ENCODE measurements at regions not wholly inside any gene's neighbourhood (a gene's known extent, or its start where the extent isn't known, plus 50 kb on each side); places are given as distances from the start of the nearest gene placed in this dataset.

GRCh38 chr17:55571095-55571494, 59.8 kb upstream of the SMIM36 start:
- no peak for ATAC-seq (ENCODE audit: poor library complexity)
- no peaks in the 10 kb centered on the region for H3K9me3 ChIP-seq (ENCODE audit: control insufficient read depth in 1 of 2, insufficient read depth in 1 of 2, low read length in 2 of 2)
- peaks cover 8% of the 10 kb centered on the region for H3K4me1 ChIP-seq (ENCODE audit: insufficient read depth, low read length)
- no peaks in the 10 kb centered on the region for H3K36me3 ChIP-seq (ENCODE audit: insufficient read depth, low read length)
- intact Hi-C loops (cut with DNase I, micrococcal nuclease), result loop anchor here in 1 of 2 experiments (10.0 kb wide), 1 partner anchor 64 kb away; no protein-coding TSS in a partner anchor
- DNase-seq, result no peak
- TF ChIP-seq CTCF (IDR thresholded peaks at IDR 0.05), result no peak
- H3K36me3 Mint-ChIP-seq (ENCODE audit: low read depth), result no peaks in the 10 kb centered on the region
- peaks cover 6% of the 10 kb centered on the region for H3K27me3 Mint-ChIP-seq
- no peaks in the 10 kb centered on the region for H3K4me1 Mint-ChIP-seq (ENCODE audit: low read depth)
- no peak overlapping the region for H3K27ac ChIP-seq (ENCODE audit: low read depth in 1 of 2, low read length in 2 of 2)
- H3K27me3 ChIP-seq (ENCODE audit: control insufficient read depth in 1 of 2, insufficient read depth in 2 of 2, low read length in 2 of 2), result no peaks in the 10 kb centered on the region
- H3K4me3 ChIP-seq (ENCODE audit: low read length), result no peak overlapping the region
- H3K9me3 Mint-ChIP-seq, result no peaks in the 10 kb centered on the region
- CTCF ChIA-PET, result no interaction called here
- POLR2A ChIA-PET, result no interaction called here
- no peak overlapping the region for H3K4me3 Mint-ChIP-seq
- H3K27ac Mint-ChIP-seq, result no peak overlapping the region

GRCh38 chr17:55570391-55570790, 59.1 kb upstream of the SMIM36 start:
- Mint-ChIP-seq H3K4me3 (no peak overlapping the region), H3K9me3 (no peaks in the 10 kb centered on the region), H3K27ac (no peak overlapping the region), H3K4me1 (ENCODE audit: low read depth) (no peaks in the 10 kb centered on the region), H3K36me3 (ENCODE audit: low read depth) (no peaks in the 10 kb centered on the region), H3K27me3 (peaks cover 6% of the 10 kb centered on the region)
- no peak overlapping the region for H3K27ac ChIP-seq (ENCODE audit: low read depth in 1 of 2, low read length in 2 of 2)
- no peak for TF ChIP-seq CTCF (IDR thresholded peaks at IDR 0.05)
- ChIA-PET POLR2A (no interaction called here), CTCF (interaction anchor here (1.3 kb wide), 1 partner anchor 11 kb away, joined by 3 read pairs; no protein-coding TSS in a partner anchor)
- H3K4me3 ChIP-seq (ENCODE audit: low read length), result no peak overlapping the region
- DNase-seq (no peak), ATAC-seq (ENCODE audit: poor library complexity) (no peak)
- H3K9me3 ChIP-seq (ENCODE audit: control insufficient read depth in 1 of 2, insufficient read depth in 1 of 2, low read length in 2 of 2), result no peaks in the 10 kb centered on the region
- H3K4me1 ChIP-seq (ENCODE audit: insufficient read depth, low read length), result peaks cover under 1% of the 10 kb centered on the region
- intact Hi-C loops (cut with DNase I, micrococcal nuclease), result loop anchor here in 1 of 2 experiments (10.0 kb wide), 1 partner anchor 64 kb away; no protein-coding TSS in a partner anchor
- no peaks in the 10 kb centered on the region for H3K27me3 ChIP-seq (ENCODE audit: control insufficient read depth in 1 of 2, insufficient read depth in 2 of 2, low read length in 2 of 2)
- H3K36me3 ChIP-seq (ENCODE audit: insufficient read depth, low read length), result no peaks in the 10 kb centered on the region

- Histone ChIP-seq H3K9me3 (ENCODE audit: control insufficient read depth in 1 of 2, insufficient read depth in 1 of 2, low read length in 2 of 2) (no peaks in the 10 kb centered on the region), H3K27ac (ENCODE audit: low read depth in 1 of 2, low read length in 2 of 2) (no peak overlapping the region), H3K36me3 (ENCODE audit: insufficient read depth, low read length) (no peaks in the 10 kb centered on the region), H3K4me1 (ENCODE audit: insufficient read depth, low read length) (no peaks in the 10 kb centered on the region), H3K4me3 (ENCODE audit: low read length) (no peak overlapping the region), H3K27me3 (ENCODE audit: control insufficient read depth in 1 of 2, insufficient read depth in 2 of 2, low read length in 2 of 2) (no peaks in the 10 kb centered on the region)
- Mint-ChIP-seq H3K9me3 (no peaks in the 10 kb centered on the region), H3K4me3 (no peak overlapping the region), H3K27me3 (peaks cover 6% of the 10 kb centered on the region), H3K27ac (no peak overlapping the region), H3K36me3 (ENCODE audit: low read depth) (no peaks in the 10 kb centered on the region), H3K4me1 (ENCODE audit: low read depth) (no peaks in the 10 kb centered on the region)
- CTCF ChIA-PET, result no interaction called here
- intact Hi-C loops (cut with DNase I, micrococcal nuclease), result no loop called here
- no peak for ATAC-seq (ENCODE audit: poor library complexity)
- DNase-seq, result no peak
- POLR2A ChIA-PET, result no interaction called here
- TF ChIP-seq CTCF (IDR thresholded peaks at IDR 0.05), result no peak
Measured at GRCh38 chr17:55567240-55568214, 56.3 kb upstream of the SMIM36 start.
